HG03060 (cell line): ENCODE measurements at regions not wholly inside any gene's neighbourhood (a gene's known extent, or its start where the extent isn't known, plus 50 kb on each side); places are given as distances from the start of the nearest gene placed in this dataset.
"Not testable (repeated sequence)": the region's sequence is repeated elsewhere in the genome, so short reads cannot be mapped to it uniquely, and the experiment has no call there.

ENCODE experiments used
- ATAC-seq: cut with Tn5 transposase; IDR thresholded peaks from one replicate; pipeline ENCODE4 v1.9.1; 2021; ENCODE audit warnings: low read depth, moderate number of reproducible peaks; ENCODE audit not compliant: unreplicated experiment

- ATAC-seq: no peak
Observed at GRCh38 chr16:66127459-66128370, 238.8 kb upstream of the CDH5 start.

- ATAC-seq: no peak
Observed at GRCh38 chr16:66121466-66121865, 245.0 kb upstream of the CDH5 start.

DNA sequence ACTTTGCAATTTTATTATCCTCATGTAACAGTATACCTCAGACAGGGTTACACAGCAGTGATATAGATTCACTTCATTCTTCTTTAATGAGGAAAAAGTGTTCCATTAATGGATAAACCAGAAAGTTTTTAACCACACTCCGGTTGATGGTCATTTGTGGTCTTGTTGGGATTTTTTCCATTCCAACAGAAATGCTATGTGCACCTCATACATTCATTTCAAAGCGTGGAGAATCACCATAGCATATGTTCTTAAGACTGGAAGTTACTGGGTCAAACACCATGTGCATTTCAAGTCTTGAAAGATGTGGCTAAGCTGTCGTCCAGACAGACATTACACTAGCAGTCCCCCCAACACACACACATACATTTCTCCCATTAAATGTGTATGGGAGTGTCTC is 245.8 kb upstream of the CDH5 start:
- ATAC-seq: no peak

GRCh38 chr16:66116163-66117002 is 250.1 kb upstream of the CDH5 start:
- no peak for ATAC-seq

DNA sequence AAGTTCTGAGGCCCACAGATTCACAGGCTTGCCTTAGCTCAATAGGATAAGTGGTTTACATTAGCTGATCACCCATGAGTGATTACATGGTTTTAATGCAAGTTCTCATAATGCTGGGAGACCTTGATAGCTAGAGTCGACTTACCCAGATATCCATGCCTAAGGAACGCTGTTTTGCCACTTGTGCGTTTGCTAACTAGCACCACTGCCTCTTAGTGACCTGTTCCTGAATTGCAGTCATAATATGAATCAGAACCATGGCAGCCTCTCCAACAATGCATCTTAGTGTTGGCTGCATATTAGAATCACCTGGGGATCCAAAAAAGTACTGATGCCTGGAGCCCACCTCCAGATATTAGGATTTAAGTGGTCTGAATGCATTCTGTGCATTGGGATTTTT is 251.1 kb upstream of the CDH5 start:
- no peak for ATAC-seq

GRCh38 chr16:66113223-66113622 is 253.3 kb upstream of the CDH5 start:
- ATAC-seq: no peak

DNA sequence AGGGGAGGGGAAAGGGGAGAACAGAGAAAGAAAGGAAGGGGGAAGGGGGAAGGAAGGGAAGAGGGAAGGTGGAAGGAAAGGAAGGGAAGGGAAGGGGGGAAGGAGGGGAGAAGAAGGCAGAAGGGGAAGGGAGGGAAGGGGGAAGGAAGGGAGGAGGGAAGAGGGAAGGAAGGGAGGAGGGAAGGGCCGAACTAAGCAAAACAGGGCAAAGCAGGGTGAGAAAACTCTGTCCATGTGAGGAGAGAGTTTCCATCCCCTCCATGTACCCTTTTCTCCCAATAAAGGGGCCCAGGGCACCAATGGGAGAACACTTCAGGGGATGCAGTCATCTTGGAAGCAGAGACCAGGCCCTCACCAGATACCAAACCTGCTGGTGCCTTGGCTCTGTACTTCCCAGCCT is 256.8 kb upstream of the CDH5 start:
- ATAC-seq: no peak

- no peak for ATAC-seq
Observed at GRCh38 chr16:66107661-66108060, 258.8 kb upstream of the CDH5 start.

- ATAC-seq: no peak
Observed at GRCh38 chr16:66103211-66103610, 263.3 kb upstream of the CDH5 start.

DNA sequence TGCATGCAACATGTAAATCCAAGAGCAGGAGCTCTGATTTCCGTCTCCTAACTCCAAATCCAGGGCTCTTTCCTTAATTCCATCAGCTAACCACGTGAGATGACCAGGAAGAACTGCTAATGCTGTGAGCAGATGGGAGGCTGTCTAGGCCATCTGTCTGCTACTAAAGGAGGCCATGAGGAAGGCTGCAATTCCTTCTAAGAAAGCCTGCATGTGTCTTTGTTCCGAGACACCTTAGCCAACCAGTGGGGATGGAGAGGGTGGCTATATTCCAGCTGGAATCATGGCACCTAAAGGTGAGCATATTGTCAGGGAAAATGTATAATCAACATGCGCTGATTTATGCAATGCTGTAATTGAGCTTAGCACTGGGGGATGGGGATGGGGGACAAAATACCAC is 267.2 kb upstream of the CDH5 start:
- ATAC-seq: no peak

- no peak for ATAC-seq
Observed at GRCh38 chr16:66097751-66098150, 268.7 kb upstream of the CDH5 start.

GRCh38 chr16:66095676-66096075 is 270.8 kb upstream of the CDH5 start:
- ATAC-seq: no peak

DNA sequence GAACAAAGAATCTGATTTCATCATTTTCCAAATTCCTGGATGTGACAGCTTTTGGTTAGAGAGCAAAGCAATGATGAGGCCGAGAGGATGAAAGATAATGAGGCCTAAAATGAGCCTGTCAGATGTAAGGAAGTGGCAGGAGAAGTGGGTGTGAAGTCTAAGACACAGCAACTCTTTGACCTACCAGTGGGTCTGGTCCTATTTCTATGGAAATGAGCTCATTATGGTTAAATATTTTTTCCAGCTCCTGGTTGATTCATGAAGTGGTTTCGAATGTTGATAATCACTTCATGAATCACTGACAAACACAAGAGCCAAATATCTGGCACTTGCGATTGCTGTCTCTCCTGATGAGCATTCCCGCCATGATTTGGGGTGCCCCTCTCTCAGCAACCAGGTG is 273.3 kb upstream of the CDH5 start:
- no peak for ATAC-seq

DNA sequence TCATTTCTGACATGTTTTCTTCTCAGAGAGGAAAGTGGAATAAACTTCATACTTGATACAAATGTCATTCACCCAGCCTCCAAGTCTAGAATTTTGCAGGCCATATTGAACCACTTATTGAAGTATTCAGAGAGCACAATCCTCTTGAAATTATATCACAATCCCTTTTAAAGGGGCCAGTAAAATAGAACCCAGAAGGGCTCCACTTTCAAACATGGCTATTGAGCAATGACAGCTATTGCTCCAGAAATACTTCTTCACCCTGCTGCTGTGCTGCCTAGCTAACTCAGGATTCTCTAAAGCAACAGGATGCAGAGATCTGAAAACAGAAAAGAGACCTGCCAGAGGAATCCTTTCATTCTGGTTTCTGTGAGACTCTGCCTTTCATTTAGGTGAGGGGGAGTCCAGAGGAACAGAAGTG is 275.0 kb upstream of the CDH5 start:
- no peak for ATAC-seq

DNA sequence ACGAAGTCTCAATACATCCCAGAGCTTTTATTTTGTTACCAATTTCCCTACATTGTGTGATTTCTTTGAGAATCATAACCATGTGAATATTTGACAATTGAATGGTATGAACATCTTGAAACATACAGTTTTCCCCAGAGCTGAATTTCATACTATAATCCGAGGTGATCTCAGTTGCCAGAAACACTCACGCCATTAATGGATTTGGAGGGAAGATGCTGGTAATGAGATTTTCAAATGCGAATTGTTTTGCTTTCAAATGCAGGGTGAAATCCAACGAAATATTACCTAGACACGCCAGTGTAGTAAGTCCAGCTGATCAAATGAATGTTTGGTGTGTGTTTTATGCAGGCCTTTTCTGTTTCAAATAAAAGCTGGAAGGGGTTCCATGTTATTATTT is 277.8 kb upstream of the CDH5 start:
- no peak for ATAC-seq

DNA sequence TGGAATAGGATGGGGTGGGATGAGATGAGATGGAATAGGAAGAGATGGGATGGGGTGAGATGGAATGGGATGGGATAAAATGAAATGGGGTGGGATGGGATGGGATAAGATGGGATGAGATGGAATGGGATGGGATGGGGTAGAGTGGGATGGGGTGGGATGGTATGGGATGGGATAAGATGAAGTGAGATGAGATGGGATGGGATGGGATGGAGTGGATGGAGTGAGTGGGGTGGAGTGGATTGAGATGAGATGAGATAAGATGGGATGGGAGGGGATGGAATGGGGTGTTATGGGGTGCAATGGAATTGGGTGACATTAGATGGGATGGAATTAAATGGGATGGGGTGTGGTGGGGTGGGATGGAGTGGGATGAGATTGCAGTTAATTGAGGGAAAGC is 279.2 kb upstream of the CDH5 start:
- ATAC-seq: no peak

DNA sequence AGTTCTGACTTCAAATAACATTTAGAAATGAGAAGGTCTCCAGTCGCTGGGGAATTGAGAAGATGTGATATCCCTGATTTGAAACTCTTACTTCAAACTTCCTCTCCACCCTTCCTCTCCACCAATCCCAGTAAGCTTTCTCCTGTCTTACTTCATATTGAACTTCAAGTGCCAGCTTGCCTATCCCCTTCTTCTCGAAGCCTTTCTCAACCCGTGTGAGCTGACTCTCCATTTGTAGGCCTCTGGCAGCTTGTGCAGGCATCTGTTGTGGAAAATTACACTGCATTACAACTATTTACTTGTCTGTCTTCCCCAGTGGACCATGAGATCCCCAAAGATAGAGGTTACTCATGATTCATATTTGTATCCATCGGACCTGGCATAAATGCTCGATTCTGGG is 280.8 kb upstream of the CDH5 start:
- ATAC-seq: no peak

- ATAC-seq: not testable (repeated sequence)
Observed at GRCh38 chr16:66084731-66085130, 281.8 kb upstream of the CDH5 start.

- no peak for ATAC-seq
Observed at GRCh38 chr16:66084306-66084705, 282.2 kb upstream of the CDH5 start.

- ATAC-seq: no peak
Observed at GRCh38 chr16:66083171-66083570, 283.3 kb upstream of the CDH5 start.

- ATAC-seq: no peak
Observed at GRCh38 chr16:66082424-66082823, 284.1 kb upstream of the CDH5 start.
